ENCODE measurements at regions not wholly inside any gene's neighbourhood (a gene's known extent, or its start where the extent isn't known, plus 50 kb on each side); places are given as distances from the start of the nearest gene placed in this dataset.

DNA sequence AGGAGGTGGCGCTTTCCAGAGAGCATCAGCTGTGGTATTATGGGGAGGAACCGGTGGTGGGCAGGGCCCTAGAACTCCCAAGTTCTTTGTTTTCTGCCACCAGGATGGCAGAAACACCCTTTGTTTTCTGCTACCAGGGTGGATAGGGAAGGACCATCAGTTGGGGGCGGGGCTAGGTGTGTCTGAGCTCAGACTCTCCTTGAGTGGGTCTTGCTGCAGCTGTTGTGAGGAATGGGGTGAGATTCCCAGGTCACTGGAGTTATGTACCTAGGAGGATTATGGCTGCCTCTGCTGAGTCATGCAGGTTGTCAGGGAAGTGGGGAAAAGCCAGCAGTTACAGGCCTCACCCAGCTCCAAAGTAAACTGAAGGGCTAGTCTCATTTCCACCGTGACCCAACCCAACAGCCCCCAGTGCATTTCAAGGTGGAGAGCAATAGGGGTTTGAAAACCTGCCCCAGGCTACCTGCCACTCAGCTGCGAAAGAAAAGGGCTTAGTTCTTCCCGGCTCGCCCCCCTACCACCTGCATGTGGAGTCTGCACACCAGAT lies 167.8 kb upstream of the FAM241A start:
- no peak for TF ChIP-seq CREB1 (IDR thresholded peaks at IDR 0.05; ENCODE audit: low read depth)
- TF ChIP-seq, protein P1, sequence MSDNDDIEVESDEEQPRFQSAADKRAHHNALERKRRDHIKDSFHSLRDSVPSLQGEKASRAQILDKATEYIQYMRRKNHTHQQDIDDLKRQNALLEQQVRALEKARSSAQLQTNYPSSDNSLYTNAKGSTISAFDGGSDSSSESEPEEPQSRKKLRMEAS (IDR thresholded peaks at IDR 0.05), result no peak
- no peak for TF ChIP-seq TAF1 (IDR thresholded peaks at IDR 0.05; ENCODE audit: low read depth)

DNA sequence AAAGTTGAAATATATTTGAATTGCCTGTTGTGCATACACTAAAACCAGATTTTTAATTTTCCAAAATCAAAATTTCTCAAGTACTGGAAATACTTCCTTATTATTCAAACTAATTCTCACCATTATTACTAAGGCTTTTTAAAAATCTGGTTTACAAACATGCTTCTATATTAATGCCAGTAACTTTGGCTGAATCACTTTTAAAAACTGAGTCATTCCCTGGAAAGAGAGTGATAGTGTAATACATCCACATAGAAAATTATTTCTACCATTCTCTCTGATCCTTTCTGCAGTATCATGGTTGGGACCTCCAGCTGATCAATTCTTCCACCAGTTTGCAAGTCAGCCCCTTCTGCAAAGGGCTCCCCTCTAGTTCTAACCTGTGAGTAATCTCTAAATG lies 165.3 kb upstream of the FAM241A start:
- TF ChIP-seq, protein P2, sequence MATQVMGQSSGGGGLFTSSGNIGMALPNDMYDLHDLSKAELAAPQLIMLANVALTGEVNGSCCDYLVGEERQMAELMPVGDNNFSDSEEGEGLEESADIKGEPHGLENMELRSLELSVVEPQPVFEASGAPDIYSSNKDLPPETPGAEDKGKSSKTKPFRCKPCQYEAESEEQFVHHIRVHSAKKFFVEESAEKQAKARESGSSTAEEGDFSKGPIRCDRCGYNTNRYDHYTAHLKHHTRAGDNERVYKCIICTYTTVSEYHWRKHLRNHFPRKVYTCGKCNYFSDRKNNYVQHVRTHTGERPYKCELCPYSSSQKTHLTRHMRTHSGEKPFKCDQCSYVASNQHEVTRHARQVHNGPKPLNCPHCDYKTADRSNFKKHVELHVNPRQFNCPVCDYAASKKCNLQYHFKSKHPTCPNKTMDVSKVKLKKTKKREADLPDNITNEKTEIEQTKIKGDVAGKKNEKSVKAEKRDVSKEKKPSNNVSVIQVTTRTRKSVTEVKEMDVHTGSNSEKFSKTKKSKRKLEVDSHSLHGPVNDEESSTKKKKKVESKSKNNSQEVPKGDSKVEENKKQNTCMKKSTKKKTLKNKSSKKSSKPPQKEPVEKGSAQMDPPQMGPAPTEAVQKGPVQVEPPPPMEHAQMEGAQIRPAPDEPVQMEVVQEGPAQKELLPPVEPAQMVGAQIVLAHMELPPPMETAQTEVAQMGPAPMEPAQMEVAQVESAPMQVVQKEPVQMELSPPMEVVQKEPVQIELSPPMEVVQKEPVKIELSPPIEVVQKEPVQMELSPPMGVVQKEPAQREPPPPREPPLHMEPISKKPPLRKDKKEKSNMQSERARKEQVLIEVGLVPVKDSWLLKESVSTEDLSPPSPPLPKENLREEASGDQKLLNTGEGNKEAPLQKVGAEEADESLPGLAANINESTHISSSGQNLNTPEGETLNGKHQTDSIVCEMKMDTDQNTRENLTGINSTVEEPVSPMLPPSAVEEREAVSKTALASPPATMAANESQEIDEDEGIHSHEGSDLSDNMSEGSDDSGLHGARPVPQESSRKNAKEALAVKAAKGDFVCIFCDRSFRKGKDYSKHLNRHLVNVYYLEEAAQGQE (IDR thresholded peaks at IDR 0.05; ENCODE audit: low read depth), result no peak
- no peak for TF ChIP-seq YY1 (IDR thresholded peaks at IDR 0.05; ENCODE audit: low read depth)
- TF ChIP-seq TEAD4 (IDR thresholded peaks at IDR 0.05), result no peak
- TF ChIP-seq, protein P1 (IDR thresholded peaks at IDR 0.05), result no peak
- TF ChIP-seq TCF12 (IDR thresholded peaks at IDR 0.05; ENCODE audit: low read depth), result no peak
- TF ChIP-seq ZBTB7A (IDR thresholded peaks at IDR 0.05; ENCODE audit: low read depth), result no peak
- TF ChIP-seq, protein P3, sequence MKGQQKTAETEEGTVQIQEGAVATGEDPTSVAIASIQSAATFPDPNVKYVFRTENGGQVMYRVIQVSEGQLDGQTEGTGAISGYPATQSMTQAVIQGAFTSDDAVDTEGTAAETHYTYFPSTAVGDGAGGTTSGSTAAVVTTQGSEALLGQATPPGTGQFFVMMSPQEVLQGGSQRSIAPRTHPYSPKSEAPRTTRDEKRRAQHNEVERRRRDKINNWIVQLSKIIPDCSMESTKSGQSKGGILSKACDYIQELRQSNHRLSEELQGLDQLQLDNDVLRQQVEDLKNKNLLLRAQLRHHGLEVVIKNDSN (IDR thresholded peaks at IDR 0.05), result no peak
- no peak for TF ChIP-seq NFIC (IDR thresholded peaks at IDR 0.05)
- TF ChIP-seq EP300 (IDR thresholded peaks at IDR 0.05; ENCODE audit: borderline replicate concordance), result no peak
- TF ChIP-seq FOXM1 (IDR thresholded peaks at IDR 0.05; ENCODE audit: borderline replicate concordance, low read depth), result no peak
- TF ChIP-seq TAF1 (IDR thresholded peaks at IDR 0.05; ENCODE audit: low read depth), result no peak
- no peak for TF ChIP-seq EGR1 (IDR thresholded peaks at IDR 0.05)
- TF ChIP-seq RAD21 (IDR thresholded peaks at IDR 0.05; ENCODE audit: low read depth), result no peak
- TF ChIP-seq CREB1 (IDR thresholded peaks at IDR 0.05; ENCODE audit: low read depth), result no peak

DNA sequence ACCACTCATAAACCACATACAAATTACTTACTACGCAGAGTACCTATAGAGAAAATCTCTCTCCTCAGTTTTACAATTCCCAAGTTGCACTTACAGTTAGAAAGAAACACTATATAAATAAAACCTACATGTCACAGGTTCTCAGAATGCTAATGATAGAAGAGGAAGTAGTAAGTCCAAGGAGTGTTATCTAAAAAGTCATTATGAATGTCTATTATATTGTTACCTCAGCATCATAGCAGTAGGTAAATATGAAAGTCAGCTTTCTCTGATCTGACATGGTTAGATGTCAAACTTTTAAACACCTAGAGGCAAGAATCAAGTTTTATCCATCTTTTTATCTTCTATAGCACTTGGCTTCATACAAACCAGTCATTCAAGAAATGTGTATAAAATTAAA lies 163.2 kb upstream of the FAM241A start:
- TF ChIP-seq, protein P2 (IDR thresholded peaks at IDR 0.05; ENCODE audit: low read depth), result no peak
- TF ChIP-seq EGR1 (IDR thresholded peaks at IDR 0.05), result no peak
- TF ChIP-seq EP300 (IDR thresholded peaks at IDR 0.05; ENCODE audit: borderline replicate concordance), result no peak
- TF ChIP-seq TEAD4 (IDR thresholded peaks at IDR 0.05), result no peak
- TF ChIP-seq YY1 (IDR thresholded peaks at IDR 0.05; ENCODE audit: low read depth), result no peak
- TF ChIP-seq CEBPB (IDR thresholded peaks at IDR 0.05), result no peak
- TF ChIP-seq TCF12 (IDR thresholded peaks at IDR 0.05; ENCODE audit: low read depth), result no peak
- no peak for TF ChIP-seq RAD21 (IDR thresholded peaks at IDR 0.05; ENCODE audit: low read depth)
- no peak for TF ChIP-seq NFIC (IDR thresholded peaks at IDR 0.05)
- no peak for TF ChIP-seq CREB1 (IDR thresholded peaks at IDR 0.05; ENCODE audit: low read depth)
- TF ChIP-seq, protein P3 (IDR thresholded peaks at IDR 0.05), result no peak
- TF ChIP-seq, protein P1 (IDR thresholded peaks at IDR 0.05), result no peak
- no peak for TF ChIP-seq TAF1 (IDR thresholded peaks at IDR 0.05; ENCODE audit: low read depth)

DNA sequence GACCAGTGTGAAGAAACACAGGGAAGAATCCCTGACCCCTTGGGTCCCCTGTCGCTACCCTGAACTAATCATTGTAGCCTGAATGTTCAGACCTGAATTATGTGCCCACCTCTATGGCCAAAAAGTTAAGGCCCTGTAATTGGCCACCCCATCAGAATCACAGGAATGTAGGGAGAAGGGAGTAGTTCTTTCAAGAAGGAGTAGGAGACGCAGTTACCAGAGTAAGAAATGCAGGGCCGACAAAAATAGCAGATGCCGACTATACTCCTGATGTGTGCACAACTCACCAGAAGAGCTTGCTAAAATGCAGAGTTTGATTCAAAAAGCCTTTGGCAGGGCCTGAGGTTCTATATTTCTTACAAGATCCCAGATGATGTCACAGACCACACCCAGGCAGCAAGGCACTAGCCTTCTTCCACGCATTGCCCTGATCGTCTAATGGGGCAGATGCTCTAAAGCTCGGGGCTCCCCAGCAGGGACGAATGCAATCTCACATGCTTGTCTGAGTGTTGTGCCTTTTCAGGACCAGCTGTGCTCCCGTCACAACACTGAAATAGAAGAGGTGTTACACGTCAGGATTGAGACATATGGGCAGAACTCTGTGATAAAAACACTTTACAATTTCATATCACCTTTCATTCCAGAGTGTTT lies 161.0 kb upstream of the FAM241A start:
- TF ChIP-seq EGR1 (IDR thresholded peaks at IDR 0.05), result no peak

DNA sequence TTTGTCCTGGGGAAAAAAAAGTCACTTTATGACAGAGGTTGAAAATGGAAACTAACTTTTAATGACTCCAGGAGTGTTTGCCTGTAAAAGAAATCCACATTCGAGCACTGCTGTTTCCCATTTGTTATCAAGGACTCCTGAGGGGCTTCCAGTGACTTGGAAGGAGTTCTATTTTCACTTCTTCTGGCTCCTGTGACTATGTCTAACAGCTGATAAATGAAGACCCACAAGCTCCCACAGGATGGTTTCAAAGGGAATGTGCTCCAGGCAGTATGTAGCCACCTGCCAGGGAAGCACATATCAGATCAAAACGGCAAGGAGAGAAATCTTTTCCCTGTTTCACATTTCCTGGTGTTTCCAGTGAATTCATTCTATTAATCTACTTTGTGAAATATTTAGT lies 159.8 kb upstream of the FAM241A start:
- TF ChIP-seq TEAD4 (IDR thresholded peaks at IDR 0.05) (no peak), RAD21 (IDR thresholded peaks at IDR 0.05; ENCODE audit: low read depth) (no peak), TCF12 (IDR thresholded peaks at IDR 0.05; ENCODE audit: low read depth) (no peak), TAF1 (IDR thresholded peaks at IDR 0.05; ENCODE audit: low read depth) (no peak), YY1 (IDR thresholded peaks at IDR 0.05; ENCODE audit: low read depth) (no peak), NFIC (IDR thresholded peaks at IDR 0.05) (no peak), CREB1 (IDR thresholded peaks at IDR 0.05; ENCODE audit: low read depth) (no peak), CEBPB (IDR thresholded peaks at IDR 0.05) (no peak), ZBTB7A (IDR thresholded peaks at IDR 0.05; ENCODE audit: low read depth) (no peak), FOXM1 (IDR thresholded peaks at IDR 0.05; ENCODE audit: borderline replicate concordance, low read depth) (no peak)
- TF ChIP-seq, protein P2 (IDR thresholded peaks at IDR 0.05; ENCODE audit: low read depth), result no peak

All from Ishikawa (cell line).